ENCODE measurements at regions not wholly inside any gene's neighbourhood (a gene's known extent, or its start where the extent isn't known, plus 50 kb on each side); places are given as distances from the start of the nearest gene placed in this dataset.

DNA sequence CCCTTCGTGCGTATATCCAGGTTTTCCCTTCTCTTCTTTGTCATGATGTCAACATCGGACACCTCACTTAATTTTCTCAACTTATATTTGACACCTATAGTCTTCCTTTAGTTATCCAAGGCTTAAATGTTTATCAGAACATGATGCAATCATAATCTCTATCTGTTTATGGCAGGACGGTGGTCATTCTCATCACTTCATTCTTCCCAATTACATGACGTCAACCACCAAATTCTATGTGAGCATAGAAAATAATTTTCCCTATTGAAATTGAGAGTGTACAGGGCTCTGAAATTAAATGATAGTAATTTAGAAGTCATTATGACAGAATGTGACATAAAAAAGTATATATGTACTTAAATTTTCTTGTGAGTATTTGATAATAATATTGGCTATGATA is 345.4 kb downstream of the CDH9 start:
- H3K4me1 ChIP-seq (ENCODE audit: control insufficient read depth, insufficient read depth, low read length), result no peaks in the 10 kb centered on the region
- Mint-ChIP-seq H3K27ac (no peak overlapping the region), H3K36me3 (ENCODE audit: low read depth) (no peaks in the 10 kb centered on the region), H3K4me3 (no peak overlapping the region), H3K27me3 (ENCODE audit: insufficient read depth) (no peaks in the 10 kb centered on the region), H3K9me3 (no peaks in the 10 kb centered on the region), H3K4me1 (peaks cover 17% of the 10 kb centered on the region)
- DNase-seq, result no peak
- no peak overlapping the region for H3K4me3 ChIP-seq (ENCODE audit: low read length)
- H3K27me3 ChIP-seq (ENCODE audit: control insufficient read depth, insufficient read depth, low read length, poor library complexity, severe bottlenecking), result no peaks in the 10 kb centered on the region
- no peak overlapping the region for H3K27ac ChIP-seq (ENCODE audit: low read depth, low read length)
- H3K9ac ChIP-seq (ENCODE audit: extremely low read depth, low read length, poor library complexity, severe bottlenecking), result no peak overlapping the region
- WGBS, 2 experiments (ENCODE audit: insufficient coverage in 1 of 2, insufficient read length in 1 of 2), result 95 to 97% methylated on average over 3 to 5 of the region's 5 CpGs
- H3K36me3 ChIP-seq (ENCODE audit: control insufficient read depth, insufficient read depth, low read length), result no peaks in the 10 kb centered on the region
- TF ChIP-seq, protein P1, sequence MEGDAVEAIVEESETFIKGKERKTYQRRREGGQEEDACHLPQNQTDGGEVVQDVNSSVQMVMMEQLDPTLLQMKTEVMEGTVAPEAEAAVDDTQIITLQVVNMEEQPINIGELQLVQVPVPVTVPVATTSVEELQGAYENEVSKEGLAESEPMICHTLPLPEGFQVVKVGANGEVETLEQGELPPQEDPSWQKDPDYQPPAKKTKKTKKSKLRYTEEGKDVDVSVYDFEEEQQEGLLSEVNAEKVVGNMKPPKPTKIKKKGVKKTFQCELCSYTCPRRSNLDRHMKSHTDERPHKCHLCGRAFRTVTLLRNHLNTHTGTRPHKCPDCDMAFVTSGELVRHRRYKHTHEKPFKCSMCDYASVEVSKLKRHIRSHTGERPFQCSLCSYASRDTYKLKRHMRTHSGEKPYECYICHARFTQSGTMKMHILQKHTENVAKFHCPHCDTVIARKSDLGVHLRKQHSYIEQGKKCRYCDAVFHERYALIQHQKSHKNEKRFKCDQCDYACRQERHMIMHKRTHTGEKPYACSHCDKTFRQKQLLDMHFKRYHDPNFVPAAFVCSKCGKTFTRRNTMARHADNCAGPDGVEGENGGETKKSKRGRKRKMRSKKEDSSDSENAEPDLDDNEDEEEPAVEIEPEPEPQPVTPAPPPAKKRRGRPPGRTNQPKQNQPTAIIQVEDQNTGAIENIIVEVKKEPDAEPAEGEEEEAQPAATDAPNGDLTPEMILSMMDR (conservative IDR thresholded peaks at IDR 0.05), result no peak
- peaks cover 14% of the 10 kb centered on the region for H3K9me3 ChIP-seq (ENCODE audit: control insufficient read depth, low read length)

DNA sequence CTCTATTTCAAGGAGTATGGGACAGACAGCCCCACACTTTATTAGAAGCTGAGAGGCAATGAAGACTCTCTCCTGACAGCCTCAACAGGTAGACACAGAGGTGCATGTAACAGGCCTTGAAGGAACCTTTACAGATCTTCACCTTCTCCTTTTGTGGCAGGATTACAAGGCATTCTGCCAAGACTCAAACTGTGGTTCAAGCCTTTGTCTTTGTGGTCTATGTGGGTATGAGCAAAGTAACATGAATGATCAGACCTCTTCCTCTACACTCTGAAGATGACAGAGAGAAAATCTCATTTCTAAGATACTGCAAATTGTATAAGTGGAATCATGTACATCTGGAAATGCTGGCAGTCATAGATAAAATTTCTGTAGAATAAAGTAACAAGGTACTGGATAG is 346.9 kb downstream of the CDH9 start:
- TF ChIP-seq, protein P1 (conservative IDR thresholded peaks at IDR 0.05), result no peak
- Mint-ChIP-seq H3K36me3 (ENCODE audit: low read depth) (no peaks in the 10 kb centered on the region), H3K4me3 (no peak overlapping the region), H3K27me3 (ENCODE audit: insufficient read depth) (no peaks in the 10 kb centered on the region), H3K27ac (no peak overlapping the region), H3K4me1 (peaks cover 17% of the 10 kb centered on the region), H3K9me3 (no peaks in the 10 kb centered on the region)
- no peaks in the 10 kb centered on the region for H3K27me3 ChIP-seq (ENCODE audit: control insufficient read depth, insufficient read depth, low read length, poor library complexity, severe bottlenecking)
- DNase-seq, result no peak
- no peak overlapping the region for H3K27ac ChIP-seq (ENCODE audit: low read depth, low read length)
- H3K4me1 ChIP-seq (ENCODE audit: control insufficient read depth, insufficient read depth, low read length), result no peaks in the 10 kb centered on the region
- H3K36me3 ChIP-seq (ENCODE audit: control insufficient read depth, insufficient read depth, low read length), result no peaks in the 10 kb centered on the region
- H3K9me3 ChIP-seq (ENCODE audit: control insufficient read depth, low read length), result peaks cover 26% of the 10 kb centered on the region
- no peak overlapping the region for H3K9ac ChIP-seq (ENCODE audit: extremely low read depth, low read length, poor library complexity, severe bottlenecking)
- H3K4me3 ChIP-seq (ENCODE audit: low read length), result no peak overlapping the region

DNA sequence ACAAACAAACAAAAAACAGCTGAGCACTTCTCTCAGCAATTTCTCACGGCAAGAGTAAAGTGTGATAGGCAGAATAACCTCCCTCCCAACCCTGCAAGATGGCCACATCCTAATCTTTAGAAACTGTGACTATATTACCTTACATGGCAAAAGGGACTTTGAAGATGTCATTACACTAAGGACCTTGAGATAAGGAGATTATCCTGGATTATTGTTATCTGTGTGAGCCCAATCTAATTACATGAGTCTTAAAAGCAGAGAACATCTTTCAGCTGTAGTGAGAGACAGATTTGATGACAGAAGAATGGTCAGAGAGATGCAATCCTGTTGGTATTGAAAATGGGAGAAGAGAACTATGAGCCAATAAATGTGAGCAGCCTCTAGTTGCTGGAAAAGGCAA is 347.9 kb downstream of the CDH9 start:
- Mint-ChIP-seq H3K36me3 (ENCODE audit: low read depth) (peaks cover 5% of the 10 kb centered on the region), H3K9me3 (peaks cover 5% of the 10 kb centered on the region), H3K27me3 (ENCODE audit: insufficient read depth) (no peaks in the 10 kb centered on the region), H3K4me1 (peaks cover 17% of the 10 kb centered on the region), H3K27ac (peak overlapping the region; percentile 46), H3K4me3 (no peak overlapping the region)
- 42% methylated on average over 1 of the region's 1 CpG; no CpG with 5 or more reads in 1 of the 2 experiments for WGBS, 2 experiments (ENCODE audit: insufficient coverage in 1 of 2, insufficient read length in 1 of 2)
- TF ChIP-seq, protein P1 (conservative IDR thresholded peaks at IDR 0.05), result no peak
- no peak overlapping the region for H3K9ac ChIP-seq (ENCODE audit: extremely low read depth, low read length, poor library complexity, severe bottlenecking)
- no peak overlapping the region for H3K4me3 ChIP-seq (ENCODE audit: low read length)
- peaks cover 30% of the 10 kb centered on the region for H3K9me3 ChIP-seq (ENCODE audit: control insufficient read depth, low read length)
- H3K4me1 ChIP-seq (ENCODE audit: control insufficient read depth, insufficient read depth, low read length), result no peaks in the 10 kb centered on the region
- no peaks in the 10 kb centered on the region for H3K36me3 ChIP-seq (ENCODE audit: control insufficient read depth, insufficient read depth, low read length)
- DNase-seq, result no peak
- H3K27me3 ChIP-seq (ENCODE audit: control insufficient read depth, insufficient read depth, low read length, poor library complexity, severe bottlenecking), result no peaks in the 10 kb centered on the region
- no peak overlapping the region for H3K27ac ChIP-seq (ENCODE audit: low read depth, low read length)

Data from endodermal cell (in vitro differentiated cells).